HFF-Myc (cell line): ENCODE measurements at regions not wholly inside any gene's neighbourhood (a gene's known extent, or its start where the extent isn't known, plus 50 kb on each side); places are given as distances from the start of the nearest gene placed in this dataset.
"Not testable (repeated sequence)": the region's sequence is repeated elsewhere in the genome, so short reads cannot be mapped to it uniquely, and the experiment has no call there.

Experiments used
- DNase-seq: peaks from one replicate; pipeline ENCODE4 v3.0.0-alpha.2; 2011; ENCODE audit warnings: low read depth; ENCODE audit errors: extremely low read depth
- H3K4me3 ChIP-seq: replicated peaks from 2 replicates; pipeline ENCODE4 v1.5.1; 2011; ENCODE audit warnings: low read depth, mild to moderate bottlenecking, control low read depth, low read length
- CTCF ChIP-seq: IDR thresholded peaks from 2 replicates; pipeline ENCODE4 v1.5.1; 2012; ENCODE audit warnings: mild to moderate bottlenecking, low read depth, low read length, control low read depth; ENCODE audit errors: missing control alignments

- TF ChIP-seq CTCF = no peak
- H3K4me3 ChIP-seq = no peak overlapping the region
- no peak for DNase-seq
Measured at GRCh38 chr2:239818086-239818485, 207.1 kb downstream of the NDUFA10 start.

- DNase-seq, H3K4me3 ChIP-seq: not testable (repeated sequence)
Measured at GRCh38 chr2:239817468-239818031, 207.6 kb downstream of the NDUFA10 start.

- no peak for DNase-seq
- no peak overlapping the region for H3K4me3 ChIP-seq
- TF ChIP-seq CTCF = no peak
Measured at GRCh38 chr2:239816576-239817467, 208.3 kb downstream of the NDUFA10 start.

GRCh38 chr2:239815671-239816070 is 209.5 kb downstream of the NDUFA10 start:
- no peak overlapping the region for H3K4me3 ChIP-seq
- no peak for TF ChIP-seq CTCF
- DNase-seq = no peak

- DNase-seq = no peak
Measured at GRCh38 chr2:239814861-239815601, 210.1 kb downstream of the NDUFA10 start.

GRCh38 chr2:239814116-239814860 is 210.9 kb downstream of the NDUFA10 start:
- no peak for DNase-seq
- no peak overlapping the region for H3K4me3 ChIP-seq
- TF ChIP-seq CTCF = no peak

More at GRCh38 chr2:239814861-239815601, 210.1 kb downstream of the NDUFA10 start:
- TF ChIP-seq CTCF = no peak
- H3K4me3 ChIP-seq = no peak overlapping the region
